CD14-positive monocyte (primary cell): ENCODE measurements at regions not wholly inside any gene's neighbourhood (a gene's known extent, or its start where the extent isn't known, plus 50 kb on each side); places are given as distances from the start of the nearest gene placed in this dataset.

Experiments
- DNase-seq, 3 donors: peaks; one replicate each; pipeline ENCODE4 v3.0.0-alpha.2; 2011 to 2022
- H2AFZ ChIP-seq: 2 replicates; pipeline ENCODE4 v1.6.0; 2012; ENCODE audit warnings: mild to moderate bottlenecking, low read depth, low read length, inconsistent platforms; ENCODE audit not compliant: insufficient read depth, poor library complexity, severe bottlenecking
- H3K27ac ChIP-seq, 2 donors: 1 replicate in 1 of 2; 2 replicates in 1 of 2; pipeline ENCODE4 v1.5.1; 2012 to 2013; ENCODE audit warnings: low read length in 2 of 2, control low read depth in 1 of 2, inconsistent platforms in 1 of 2, low read depth in 1 of 2, mild to moderate bottlenecking in 1 of 2
- H3K27me3 ChIP-seq, 2 donors: one replicate each; pipeline versions ENCODE4 v1.6.0 to v1.6.1; 2011 to 2013; ENCODE audit warnings: low read length in 2 of 2; ENCODE audit not compliant: control insufficient read depth in 2 of 2, insufficient read depth in 2 of 2
- H3K36me3 ChIP-seq, 2 donors: replicated peaks in 1 of 2; 1 replicate in 1 of 2; 2 replicates in 1 of 2; pipeline versions ENCODE4 v1.5.1 to v1.6.1; 2012 to 2013; ENCODE audit warnings: low read length in 2 of 2, control low read depth in 1 of 2, inconsistent platforms in 1 of 2, mild to moderate bottlenecking in 1 of 2; ENCODE audit not compliant: insufficient read depth in 2 of 2, control insufficient read depth in 1 of 2
- H3K4me1 ChIP-seq, 2 donors: 1 replicate in 1 of 2; 2 replicates in 1 of 2; pipeline versions ENCODE4 v1.5.1 to v1.6.1; 2012 to 2013; ENCODE audit warnings: low read length in 2 of 2, control low read depth in 1 of 2, inconsistent platforms in 1 of 2, mild to moderate bottlenecking in 1 of 2, moderate library complexity in 1 of 2; ENCODE audit not compliant: insufficient read depth in 2 of 2, control insufficient read depth in 1 of 2
- H3K4me2 ChIP-seq: replicated peaks from 2 replicates; pipeline ENCODE3; 2012; ENCODE audit warnings: low read length, moderate library complexity, mild to moderate bottlenecking; ENCODE audit not compliant: poor library complexity, severe bottlenecking; ENCODE audit errors: extremely low read depth
- H3K4me3 ChIP-seq, 3 experiments: fragments of 200-600 bp in 1 of 3; sonication (generic) in 1 of 3; replicated peaks in 1 of 3; 1 replicate in 2 of 3; 2 replicates in 1 of 3; pipeline ENCODE4 v1.5.1; 2011 to 2013; ENCODE audit warnings: low read length in 3 of 3, mild to moderate bottlenecking in 3 of 3, control low read depth in 2 of 3, low read depth in 2 of 3, inconsistent platforms in 1 of 3, moderate library complexity in 1 of 3
- H3K79me2 ChIP-seq: 2 replicates; pipeline ENCODE4 v1.6.0; 2012; ENCODE audit warnings: mild to moderate bottlenecking, control low read depth, inconsistent platforms, low read length, moderate library complexity; ENCODE audit not compliant: insufficient read depth
- H3K9ac ChIP-seq: 2 replicates; pipeline ENCODE4 v1.6.0; 2017; ENCODE audit warnings: low read length, mild to moderate bottlenecking; ENCODE audit not compliant: insufficient read depth, poor library complexity, severe bottlenecking
- H3K9me3 ChIP-seq, 2 donors: replicated peaks in 1 of 2; 1 replicate in 1 of 2; 2 replicates in 1 of 2; pipeline versions ENCODE4 v1.5.1 to v1.6.1; 2012 to 2013; ENCODE audit warnings: low read length in 2 of 2, control low read depth in 1 of 2; ENCODE audit not compliant: control insufficient read depth in 1 of 2, insufficient read depth in 1 of 2
- H4K20me1 ChIP-seq: 2 replicates; pipeline ENCODE4 v1.6.0; 2012; ENCODE audit warnings: mild to moderate bottlenecking, low read length, control low read depth, moderate library complexity; ENCODE audit not compliant: insufficient read depth
- H3K27ac Mint-ChIP-seq, 7 donors: one replicate each; pipeline ENCODE4 v1.8.0; 2020; ENCODE audit warnings: mild to moderate bottlenecking in 7 of 7, mixed read lengths in 7 of 7, moderate library complexity in 6 of 7, inconsistent platforms in 2 of 7
- H3K27me3 Mint-ChIP-seq, 3 donors: one replicate each; pipeline ENCODE4 v1.8.0; 2021 to 2022; ENCODE audit warnings: low read depth in 3 of 3, mild to moderate bottlenecking in 3 of 3, mixed read lengths in 3 of 3, moderate library complexity in 3 of 3, inconsistent platforms in 1 of 3
- H3K36me3 Mint-ChIP-seq, 2 donors: one replicate each; pipeline ENCODE4 v1.8.0; 2020; ENCODE audit warnings: mixed read lengths in 2 of 2, inconsistent platforms in 1 of 2, mild to moderate bottlenecking in 1 of 2
- H3K4me1 Mint-ChIP-seq: one replicate; pipeline ENCODE4 v1.8.0; 2020; ENCODE audit warnings: mild to moderate bottlenecking, mixed read lengths
- H3K4me3 Mint-ChIP-seq, 2 donors: one replicate each; pipeline ENCODE4 v1.8.0; 2020; ENCODE audit warnings: mild to moderate bottlenecking in 2 of 2, mixed read lengths in 2 of 2, moderate library complexity in 1 of 2
- H3K9me3 Mint-ChIP-seq, 7 donors: one replicate each; pipeline ENCODE4 v1.8.0; 2020 to 2022; ENCODE audit warnings: mixed read lengths in 7 of 7, mild to moderate bottlenecking in 6 of 7, moderate library complexity in 6 of 7, inconsistent platforms in 2 of 7
- CTCF ChIP-seq: fragments of 200-600 bp; IDR thresholded peaks from one replicate; pipeline ENCODE4 v1.8.0; 2022; ENCODE audit warnings: antibody characterized with exemption, mild to moderate bottlenecking
- WGBS: methylation state at CpG from one replicate; pipeline ENCODE4 v1.1.5; 2013; ENCODE audit warnings: missing lambda C conversion rate; ENCODE audit not compliant: insufficient coverage; 5-methylcytosine and 5-hydroxymethylcytosine counted together
- intact Hi-C, 2 donors: fragments of 100-400 bp; cut with micrococcal nuclease; formaldehyde crosslinking; loops; one replicate each; pipeline versions ENCODE4 v1.15.0 to v1.15.1; 2023

GRCh38 chr5:52544738-52545137, 243.0 kb upstream of the ITGA1 start:
- no peak overlapping the region for H3K4me3 ChIP-seq
- H3K9me3 Mint-ChIP-seq = peaks cover 0 to 4% (median 0%) of the 10 kb centered on the region in 7 donors
- no peak overlapping the region for H3K27ac ChIP-seq
- no peak overlapping the region for H3K9ac ChIP-seq
- no peaks in the 10 kb centered on the region for H3K36me3 Mint-ChIP-seq
- H3K27me3 Mint-ChIP-seq = no peaks in the 10 kb centered on the region
- H3K27ac Mint-ChIP-seq = no peak overlapping the region
- DNase-seq = no peak
- no peaks in the 10 kb centered on the region for H3K36me3 ChIP-seq
- no peak overlapping the region for H3K4me3 Mint-ChIP-seq
- H3K4me1 ChIP-seq = no peaks in the 10 kb centered on the region
- no peak overlapping the region for H2AFZ ChIP-seq
- intact Hi-C loops = no loop called here
- H3K4me2 ChIP-seq = no peak overlapping the region
- H3K79me2 ChIP-seq = no peaks in the 10 kb centered on the region
- peaks cover 0 to 5% of the 10 kb centered on the region in 2 donors for H3K9me3 ChIP-seq
- no peaks in the 10 kb centered on the region for H3K27me3 ChIP-seq
- no peaks in the 10 kb centered on the region for H3K4me1 Mint-ChIP-seq
- no peaks in the 10 kb centered on the region for H4K20me1 ChIP-seq
- no CpG with 5 or more reads among the region's 4 CpGs for WGBS
- TF ChIP-seq CTCF = no peak

- no peaks in the 10 kb centered on the region for H3K79me2 ChIP-seq
Measured at GRCh38 chr5:52554293-52554692, 233.4 kb upstream of the ITGA1 start.

More at GRCh38 chr5:52554293-52554692, 233.4 kb upstream of the ITGA1 start:
- Histone ChIP-seq H3K4me2 (no peak overlapping the region), H3K27me3 (no peaks in the 10 kb centered on the region), H3K36me3 (no peaks in the 10 kb centered on the region), H3K4me3 (no peak overlapping the region), H3K4me1 (no peaks in the 10 kb centered on the region), H3K27ac (no peak overlapping the region), H3K9me3 (no peaks in the 10 kb centered on the region), H2AFZ (no peak overlapping the region), H4K20me1 (no peaks in the 10 kb centered on the region), H3K9ac (no peak overlapping the region)
- TF ChIP-seq CTCF = no peak
- H3K9me3 Mint-ChIP-seq = peaks cover 0 to 8% (median 0%) of the 10 kb centered on the region in 7 donors
- DNase-seq = no peak
- H3K27me3 Mint-ChIP-seq = peaks cover 0 to 2% (median 2%) of the 10 kb centered on the region in 3 donors
- no peak overlapping the region for H3K4me3 Mint-ChIP-seq
- H3K4me1 Mint-ChIP-seq = no peaks in the 10 kb centered on the region
- 42% methylated on average over 2 of the region's 2 CpGs for WGBS
- H3K36me3 Mint-ChIP-seq = no peaks in the 10 kb centered on the region
- intact Hi-C loops = no loop called here
- no peak overlapping the region for H3K27ac Mint-ChIP-seq
